ENCODE measurements at regions not wholly inside any gene's neighbourhood (a gene's known extent, or its start where the extent isn't known, plus 50 kb on each side); places are given as distances from the start of the nearest gene placed in this dataset.

- Histone ChIP-seq H3K4me3 (no peak overlapping the region), H3K9me3 (no peaks in the 10 kb centered on the region), H3K36me3 (no peaks in the 10 kb centered on the region), H3K27me3 (replicated peaks; ENCODE audit: insufficient read depth) (no peaks in the 10 kb centered on the region), H3K27ac (no peak overlapping the region), H3K4me1 (ENCODE audit: control insufficient read depth in 1 of 2, low read depth in 2 of 2) (peaks cover 0 to 8% of the 10 kb centered on the region in 2 donors)
- no peak for DNase-seq (ENCODE audit: low spot score)
- ATAC-seq (ENCODE audit: insufficient number of reproducible peaks, low FRiP score, low read depth): no peak
- no peak for TF ChIP-seq CTCF (IDR thresholded peaks at IDR 0.05)
These were observed 130.5 kb upstream of the SMAD1 start for GRCh38 chr4:145351162-145351561.

- H3K36me3 ChIP-seq: no peaks in the 10 kb centered on the region
- no peak overlapping the region for H3K27ac ChIP-seq
- no peaks in the 10 kb centered on the region for H3K27me3 ChIP-seq (replicated peaks; ENCODE audit: insufficient read depth)
These were observed 133.4 kb upstream of the SMAD1 start for GRCh38 chr4:145348291-145348690.

DNA sequence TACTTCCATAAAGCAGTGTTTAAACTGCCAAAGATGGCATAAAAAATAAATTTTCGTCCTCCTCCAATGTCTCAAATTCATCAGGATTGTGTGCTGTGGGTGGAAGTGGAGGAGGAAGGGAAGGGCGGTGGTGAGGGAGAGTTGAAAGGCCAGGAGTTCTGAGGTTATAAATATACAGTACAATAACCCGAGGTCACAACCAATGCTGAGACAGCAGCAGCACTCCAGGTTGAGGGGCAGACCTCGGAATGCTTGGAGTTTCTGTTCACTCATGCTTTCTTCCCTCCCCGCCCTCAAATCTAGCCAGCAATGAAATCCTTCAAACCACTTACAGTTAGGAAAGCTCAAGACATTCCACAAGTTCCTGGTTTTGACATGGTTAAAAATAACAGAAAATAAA, 134.0 kb upstream of the SMAD1 start:
- Histone ChIP-seq H3K4me1 (ENCODE audit: control insufficient read depth in 1 of 2, low read depth in 2 of 2) (peaks cover 0 to 4% of the 10 kb centered on the region in 2 donors), H3K9me3 (no peaks in the 10 kb centered on the region), H3K27ac (no peak overlapping the region), H3K27me3 (replicated peaks; ENCODE audit: insufficient read depth) (no peaks in the 10 kb centered on the region), H3K4me3 (no peak overlapping the region), H3K36me3 (no peaks in the 10 kb centered on the region)
- ATAC-seq (ENCODE audit: insufficient number of reproducible peaks, low FRiP score, low read depth) (no peak), DNase-seq (ENCODE audit: low spot score) (no peak)
- no peak for TF ChIP-seq CTCF (IDR thresholded peaks at IDR 0.05)

More at GRCh38 chr4:145348291-145348690, 133.4 kb upstream of the SMAD1 start:
- no peak overlapping the region for H3K4me3 ChIP-seq
- ATAC-seq (ENCODE audit: insufficient number of reproducible peaks, low FRiP score, low read depth) (no peak), DNase-seq (ENCODE audit: low spot score) (no peak)
- TF ChIP-seq CTCF (IDR thresholded peaks at IDR 0.05): no peak
- peaks cover 0 to 8% of the 10 kb centered on the region in 2 donors for H3K4me1 ChIP-seq (ENCODE audit: control insufficient read depth in 1 of 2, low read depth in 2 of 2)
- H3K9me3 ChIP-seq: no peaks in the 10 kb centered on the region

- Histone ChIP-seq H3K4me3 (no peak overlapping the region), H3K9me3 (no peaks in the 10 kb centered on the region), H3K27me3 (replicated peaks; ENCODE audit: insufficient read depth) (no peaks in the 10 kb centered on the region), H3K4me1 (ENCODE audit: control insufficient read depth in 1 of 2, low read depth in 2 of 2) (no peaks in the 10 kb centered on the region), H3K36me3 (no peaks in the 10 kb centered on the region), H3K27ac (no peak overlapping the region)
- DNase-seq (ENCODE audit: low spot score) (no peak), ATAC-seq (ENCODE audit: insufficient number of reproducible peaks, low FRiP score, low read depth) (no peak)
- TF ChIP-seq CTCF (IDR thresholded peaks at IDR 0.05): no peak
These were observed 135.6 kb upstream of the SMAD1 start for GRCh38 chr4:145346081-145346480.

GRCh38 chr4:145345401-145345800, 136.3 kb upstream of the SMAD1 start:
- no peaks in the 10 kb centered on the region for H3K9me3 ChIP-seq
- H3K27ac ChIP-seq: no peak overlapping the region
- no peaks in the 10 kb centered on the region for H3K4me1 ChIP-seq (ENCODE audit: control insufficient read depth in 1 of 2, low read depth in 2 of 2)
- TF ChIP-seq CTCF (IDR thresholded peaks at IDR 0.05): no peak
- DNase-seq (ENCODE audit: low spot score) (no peak), ATAC-seq (ENCODE audit: insufficient number of reproducible peaks, low FRiP score, low read depth) (no peak)
- H3K36me3 ChIP-seq: no peaks in the 10 kb centered on the region
- H3K27me3 ChIP-seq (replicated peaks; ENCODE audit: insufficient read depth): no peaks in the 10 kb centered on the region
- H3K4me3 ChIP-seq: no peak overlapping the region

Measured in thoracic aorta (tissue), 2 donors.